ENCODE measurements at regions not wholly inside any gene's neighbourhood (a gene's known extent, or its start where the extent isn't known, plus 50 kb on each side); places are given as distances from the start of the nearest gene placed in this dataset.

DNA sequence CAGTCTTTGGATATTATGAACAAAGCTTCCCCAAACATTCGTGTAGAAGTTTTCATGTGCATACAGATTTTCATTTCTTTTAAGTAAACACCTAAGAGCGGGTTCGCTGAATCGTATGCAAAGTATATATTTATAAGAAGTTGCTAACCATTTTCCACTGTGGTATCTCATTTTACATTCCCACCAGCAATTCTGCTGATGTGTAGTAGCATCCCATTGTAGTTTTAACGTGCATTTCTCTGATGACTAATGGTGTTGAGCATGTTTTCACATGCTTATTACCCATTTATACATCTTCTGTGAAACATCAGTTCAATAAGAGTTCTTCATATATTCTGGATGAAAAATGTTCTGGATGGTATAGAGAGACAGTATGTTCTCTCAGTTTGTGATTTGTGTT lies 97.4 kb downstream of the IYD start:
- Histone ChIP-seq H4K20me1 (ENCODE audit: control insufficient read depth, insufficient read depth, low read length, poor library complexity, severe bottlenecking) (no peaks in the 10 kb centered on the region), H3K9me3 (ENCODE audit: control extremely low read depth in 1 of 3, control insufficient read depth in 2 of 3, insufficient read depth in 1 of 3, low read length in 2 of 3) (no peaks in the 10 kb centered on the region), H3K27ac (ENCODE audit: low read length in 2 of 2) (no peak overlapping the region), H3K36me3 (replicated peaks in 1 of 2; ENCODE audit: control extremely low read depth in 1 of 2, control insufficient read depth in 1 of 2, extremely low read depth in 1 of 2, insufficient read depth in 2 of 2, low read length in 1 of 2) (no peaks in the 10 kb centered on the region), H3K4me3 (ENCODE audit: control extremely low read depth in 1 of 5, extremely low read depth in 1 of 5, insufficient read depth in 1 of 5, low read depth in 2 of 5, low read length in 4 of 5) (no peak overlapping the region), H3K9ac (ENCODE audit: low read length) (no peak overlapping the region), H3K27me3 (replicated peaks in 1 of 4; ENCODE audit: control extremely low read depth in 1 of 4, control insufficient read depth in 3 of 4, insufficient read depth in 4 of 4, low read length in 3 of 4) (peaks cover 0 to 4% (median 0%) of the 10 kb centered on the region in 4 experiments), H3K4me1 (ENCODE audit: control insufficient read depth in 2 of 2, insufficient read depth in 2 of 2, low read length in 2 of 2) (no peaks in the 10 kb centered on the region), H2AFZ (ENCODE audit: insufficient read depth, low read depth, low read length, poor library complexity, severe bottlenecking) (no peak overlapping the region), H3K79me2 (ENCODE audit: control insufficient read depth, insufficient read depth, low read length) (no peaks in the 10 kb centered on the region), H3K4me2 (replicated peaks; ENCODE audit: low read depth, low read length, poor library complexity, severe bottlenecking) (no peak overlapping the region)
- CTCF ChIA-PET, result interaction anchor here (1.6 kb wide), 1 partner anchor 48 kb away, joined by 6 read pairs; no protein-coding TSS in a partner anchor
- no peaks in the 10 kb centered on the region for H3K4me1 Mint-ChIP-seq
- no peak overlapping the region for H3K27ac Mint-ChIP-seq
- POLR2A ChIA-PET, result no interaction called here
- TF ChIP-seq, protein P1, sequence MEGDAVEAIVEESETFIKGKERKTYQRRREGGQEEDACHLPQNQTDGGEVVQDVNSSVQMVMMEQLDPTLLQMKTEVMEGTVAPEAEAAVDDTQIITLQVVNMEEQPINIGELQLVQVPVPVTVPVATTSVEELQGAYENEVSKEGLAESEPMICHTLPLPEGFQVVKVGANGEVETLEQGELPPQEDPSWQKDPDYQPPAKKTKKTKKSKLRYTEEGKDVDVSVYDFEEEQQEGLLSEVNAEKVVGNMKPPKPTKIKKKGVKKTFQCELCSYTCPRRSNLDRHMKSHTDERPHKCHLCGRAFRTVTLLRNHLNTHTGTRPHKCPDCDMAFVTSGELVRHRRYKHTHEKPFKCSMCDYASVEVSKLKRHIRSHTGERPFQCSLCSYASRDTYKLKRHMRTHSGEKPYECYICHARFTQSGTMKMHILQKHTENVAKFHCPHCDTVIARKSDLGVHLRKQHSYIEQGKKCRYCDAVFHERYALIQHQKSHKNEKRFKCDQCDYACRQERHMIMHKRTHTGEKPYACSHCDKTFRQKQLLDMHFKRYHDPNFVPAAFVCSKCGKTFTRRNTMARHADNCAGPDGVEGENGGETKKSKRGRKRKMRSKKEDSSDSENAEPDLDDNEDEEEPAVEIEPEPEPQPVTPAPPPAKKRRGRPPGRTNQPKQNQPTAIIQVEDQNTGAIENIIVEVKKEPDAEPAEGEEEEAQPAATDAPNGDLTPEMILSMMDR (IDR thresholded peaks at IDR 0.05), result no peak
- TF ChIP-seq EZH2 (IDR thresholded peaks at IDR 0.05; ENCODE audit: borderline replicate concordance, insufficient read depth, low read depth, low read length, poor library complexity, severe bottlenecking), result no peak
- H3K4me3 Mint-ChIP-seq, result no peak overlapping the region
- intact Hi-C loops (cut with micrococcal nuclease), result no loop called here
- ATAC-seq (ENCODE audit: low read depth), result no peak
- peaks cover 4% of the 10 kb centered on the region for H3K9me3 Mint-ChIP-seq (ENCODE audit: insufficient read depth)
- H3K27me3 Mint-ChIP-seq, result no peaks in the 10 kb centered on the region
- DNase-seq, result no peak
- no CpG with 5 or more reads among the region's 5 CpGs for WGBS (ENCODE audit: insufficient coverage)

DNA sequence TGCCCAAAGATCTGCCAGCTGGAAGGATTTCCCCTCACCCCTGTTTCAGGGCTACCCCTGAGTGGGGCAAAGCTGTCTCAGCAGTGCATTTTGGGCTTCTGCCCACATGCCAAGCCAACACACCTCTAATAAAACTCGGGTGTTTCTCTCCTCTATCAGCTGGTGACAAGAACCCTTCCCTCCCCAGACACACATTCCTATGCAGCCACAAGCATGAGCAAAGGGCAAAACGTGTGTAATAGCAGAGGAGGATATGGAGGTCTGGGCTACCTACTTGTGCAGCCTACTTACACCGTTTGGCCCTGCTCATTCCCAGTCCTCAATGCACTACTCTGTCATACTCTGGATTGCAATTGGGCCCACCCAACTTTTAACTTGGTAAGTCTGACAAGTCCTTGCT lies 101.3 kb downstream of the IYD start:
- 92% methylated on average over 2 of the region's 3 CpGs for WGBS (ENCODE audit: insufficient coverage)
- ChIA-PET POLR2A (no interaction called here), CTCF (no interaction called here)
- Histone ChIP-seq H3K9ac (ENCODE audit: low read length) (no peak overlapping the region), H3K4me2 (replicated peaks; ENCODE audit: low read depth, low read length, poor library complexity, severe bottlenecking) (no peak overlapping the region), H3K36me3 (replicated peaks in 1 of 2; ENCODE audit: control extremely low read depth in 1 of 2, control insufficient read depth in 1 of 2, extremely low read depth in 1 of 2, insufficient read depth in 2 of 2, low read length in 1 of 2) (no peaks in the 10 kb centered on the region), H3K4me1 (ENCODE audit: control insufficient read depth in 2 of 2, insufficient read depth in 2 of 2, low read length in 2 of 2) (no peaks in the 10 kb centered on the region), H3K27ac (ENCODE audit: low read length in 2 of 2) (no peak overlapping the region), H3K27me3 (replicated peaks in 1 of 4; ENCODE audit: control extremely low read depth in 1 of 4, control insufficient read depth in 3 of 4, insufficient read depth in 4 of 4, low read length in 3 of 4) (peaks cover 0 to 4% (median 0%) of the 10 kb centered on the region in 4 experiments), H3K79me2 (ENCODE audit: control insufficient read depth, insufficient read depth, low read length) (no peaks in the 10 kb centered on the region), H3K9me3 (ENCODE audit: control extremely low read depth in 1 of 3, control insufficient read depth in 2 of 3, insufficient read depth in 1 of 3, low read length in 2 of 3) (no peaks in the 10 kb centered on the region), H4K20me1 (ENCODE audit: control insufficient read depth, insufficient read depth, low read length, poor library complexity, severe bottlenecking) (no peaks in the 10 kb centered on the region), H2AFZ (ENCODE audit: insufficient read depth, low read depth, low read length, poor library complexity, severe bottlenecking) (no peak overlapping the region), H3K4me3 (ENCODE audit: control extremely low read depth in 1 of 5, extremely low read depth in 1 of 5, insufficient read depth in 1 of 5, low read depth in 2 of 5, low read length in 4 of 5) (no peak overlapping the region)
- intact Hi-C loops (cut with micrococcal nuclease), result no loop called here
- no peak for ATAC-seq (ENCODE audit: low read depth)
- TF ChIP-seq EZH2 (IDR thresholded peaks at IDR 0.05; ENCODE audit: borderline replicate concordance, insufficient read depth, low read depth, low read length, poor library complexity, severe bottlenecking), result no peak
- TF ChIP-seq, protein P1 (IDR thresholded peaks at IDR 0.05), result no peak
- Mint-ChIP-seq H3K4me1 (no peaks in the 10 kb centered on the region), H3K27me3 (peaks cover 3% of the 10 kb centered on the region), H3K4me3 (no peak overlapping the region), H3K9me3 (ENCODE audit: insufficient read depth) (no peaks in the 10 kb centered on the region), H3K27ac (no peak overlapping the region)
- DNase-seq, result no peak

Data from B cell (primary cell).